SK-N-SH treated with all-trans-retinoic acid at 6 μM for 48 hours (cell line): ENCODE measurements at regions not wholly inside any gene's neighbourhood (a gene's known extent, or its start where the extent isn't known, plus 50 kb on each side); places are given as distances from the start of the nearest gene placed in this dataset.

Experiments used
- ISL1 ChIP-seq: fragments of 250-450 bp; sonication (Bioruptor Pico); IDR thresholded peaks from 2 replicates; pipeline ENCODE4 v2.1.2; 2022; ENCODE audit warnings: mild to moderate bottlenecking, moderate library complexity
- OSR1 ChIP-seq: fragments of 250-450 bp; sonication (Bioruptor Pico); IDR thresholded peaks from 2 replicates; pipeline ENCODE4 v1.8.0; 2022; ENCODE audit warnings: moderate library complexity, mild to moderate bottlenecking, inconsistent platforms
- RARB ChIP-seq: fragments of 250-450 bp; sonication (Bioruptor Pico); IDR thresholded peaks from 2 replicates; pipeline ENCODE4 v1.8.0; 2021; ENCODE audit warnings: mild to moderate bottlenecking, moderate library complexity
- SNAI2 ChIP-seq: fragments of 250-450 bp; sonication (Bioruptor Pico); IDR thresholded peaks from 2 replicates; pipeline ENCODE4 v1.5.0; 2020; ENCODE audit warnings: mild to moderate bottlenecking, moderate library complexity
- TCF4 ChIP-seq: fragments of 250-450 bp; sonication (Bioruptor Pico); IDR thresholded peaks from 2 replicates; pipeline ENCODE4 v1.8.0; 2021; ENCODE audit warnings: mild to moderate bottlenecking, moderate library complexity, borderline replicate concordance
- TOX ChIP-seq: fragments of 250-450 bp; sonication (Bioruptor Pico); IDR thresholded peaks from 2 replicates; pipeline ENCODE4 v1.8.0; 2021; ENCODE audit warnings: mild to moderate bottlenecking, moderate library complexity, borderline replicate concordance
- TSHZ2 ChIP-seq: fragments of 250-450 bp; sonication (Bioruptor Pico); IDR thresholded peaks from 2 replicates; pipeline ENCODE4 v1.5.0; 2020; ENCODE audit warnings: mild to moderate bottlenecking, moderate library complexity
- ZC3H10 ChIP-seq: fragments of 250-450 bp; sonication (Bioruptor Pico); IDR thresholded peaks from 2 replicates; pipeline ENCODE4 v1.5.1; 2021; ENCODE audit warnings: mild to moderate bottlenecking, moderate library complexity
- ZFP3 ChIP-seq: fragments of 250-450 bp; sonication (Bioruptor Pico); IDR thresholded peaks from 2 replicates; pipeline ENCODE4 v1.5.0; 2020; ENCODE audit warnings: mild to moderate bottlenecking, moderate library complexity
- ZFP30 ChIP-seq: fragments of 450-650 bp; formaldehyde crosslinking; IDR thresholded peaks from 2 replicates; pipeline ENCODE4 v1.5.0; 2022; ENCODE audit warnings: mild to moderate bottlenecking, moderate library complexity
- ZNF565 ChIP-seq: fragments of 450-650 bp; formaldehyde crosslinking; conservative IDR thresholded peaks from 2 replicates; pipeline ENCODE4 v1.5.0; 2020; ENCODE audit warnings: low read depth, mild to moderate bottlenecking, moderate library complexity
- ZNF70 ChIP-seq: fragments of 450-650 bp; formaldehyde crosslinking; IDR thresholded peaks from 2 replicates; pipeline ENCODE4 v1.5.0; 2020; ENCODE audit warnings: mild to moderate bottlenecking, moderate library complexity
- TF ChIP-seq, protein P1 (sequence below): fragments of 250-450 bp; sonication (Bioruptor Pico); IDR thresholded peaks from 2 replicates; pipeline ENCODE4 v1.8.0; 2021; ENCODE audit warnings: low read depth, mild to moderate bottlenecking, moderate library complexity, borderline replicate concordance
- TF ChIP-seq, protein P2 (sequence below): fragments of 250-450 bp; sonication (Bioruptor Pico); IDR thresholded peaks from 2 replicates; pipeline ENCODE4 v1.8.0; 2020; ENCODE audit warnings: mild to moderate bottlenecking, moderate library complexity, borderline replicate concordance

DNA sequence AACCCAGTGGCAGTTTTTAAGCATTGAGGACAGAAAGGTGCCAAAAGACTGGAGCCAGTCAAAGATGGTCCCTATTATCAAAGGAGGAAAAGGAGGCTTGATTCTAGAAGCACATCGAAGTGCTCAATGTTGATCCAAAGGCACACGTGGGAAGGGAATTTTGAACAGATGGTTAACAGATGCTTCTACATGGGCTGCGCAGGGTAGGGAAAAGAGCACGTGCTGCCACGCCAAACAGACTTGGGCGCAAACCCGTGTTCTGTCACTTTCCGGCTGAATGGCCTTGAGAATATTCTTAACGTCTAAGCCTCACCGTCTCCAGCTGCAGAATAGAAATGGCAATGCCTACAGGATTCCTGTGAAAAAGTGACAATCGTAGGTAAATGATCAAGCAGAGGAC lies 217.9 kb upstream of the MTNR1B start:
- TF ChIP-seq ZFP3 (no peak), TCF4 (CRISPR knock-in tag) (no peak), RARB (no peak), ZFP30 (CRISPR knock-in tag) (no peak), ZNF70 (CRISPR knock-in tag) (no peak), TOX (CRISPR knock-in tag) (no peak), TSHZ2 (no peak), SNAI2 (no peak), ZC3H10 (CRISPR knock-in tag) (no peak), OSR1 (no peak), ISL1 (CRISPR knock-in tag) (no peak), ZNF565 (CRISPR knock-in tag) (no peak)
- TF ChIP-seq, protein P1, sequence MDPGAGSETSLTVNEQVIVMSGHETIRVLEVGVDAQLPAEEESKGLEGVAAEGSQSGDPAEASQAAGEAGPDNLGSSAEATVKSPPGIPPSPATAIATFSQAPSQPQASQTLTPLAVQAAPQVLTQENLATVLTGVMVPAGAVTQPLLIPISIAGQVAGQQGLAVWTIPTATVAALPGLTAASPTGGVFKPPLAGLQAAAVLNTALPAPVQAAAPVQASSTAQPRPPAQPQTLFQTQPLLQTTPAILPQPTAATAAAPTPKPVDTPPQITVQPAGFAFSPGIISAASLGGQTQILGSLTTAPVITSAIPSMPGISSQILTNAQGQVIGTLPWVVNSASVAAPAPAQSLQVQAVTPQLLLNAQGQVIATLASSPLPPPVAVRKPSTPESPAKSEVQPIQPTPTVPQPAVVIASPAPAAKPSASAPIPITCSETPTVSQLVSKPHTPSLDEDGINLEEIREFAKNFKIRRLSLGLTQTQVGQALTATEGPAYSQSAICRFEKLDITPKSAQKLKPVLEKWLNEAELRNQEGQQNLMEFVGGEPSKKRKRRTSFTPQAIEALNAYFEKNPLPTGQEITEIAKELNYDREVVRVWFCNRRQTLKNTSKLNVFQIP (CRISPR knock-in tag) = no peak
- TF ChIP-seq, protein P2, sequence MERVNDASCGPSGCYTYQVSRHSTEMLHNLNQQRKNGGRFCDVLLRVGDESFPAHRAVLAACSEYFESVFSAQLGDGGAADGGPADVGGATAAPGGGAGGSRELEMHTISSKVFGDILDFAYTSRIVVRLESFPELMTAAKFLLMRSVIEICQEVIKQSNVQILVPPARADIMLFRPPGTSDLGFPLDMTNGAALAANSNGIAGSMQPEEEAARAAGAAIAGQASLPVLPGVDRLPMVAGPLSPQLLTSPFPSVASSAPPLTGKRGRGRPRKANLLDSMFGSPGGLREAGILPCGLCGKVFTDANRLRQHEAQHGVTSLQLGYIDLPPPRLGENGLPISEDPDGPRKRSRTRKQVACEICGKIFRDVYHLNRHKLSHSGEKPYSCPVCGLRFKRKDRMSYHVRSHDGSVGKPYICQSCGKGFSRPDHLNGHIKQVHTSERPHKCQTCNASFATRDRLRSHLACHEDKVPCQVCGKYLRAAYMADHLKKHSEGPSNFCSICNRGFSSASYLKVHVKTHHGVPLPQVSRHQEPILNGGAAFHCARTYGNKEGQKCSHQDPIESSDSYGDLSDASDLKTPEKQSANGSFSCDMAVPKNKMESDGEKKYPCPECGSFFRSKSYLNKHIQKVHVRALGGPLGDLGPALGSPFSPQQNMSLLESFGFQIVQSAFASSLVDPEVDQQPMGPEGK (CRISPR knock-in tag) = no peak
